Upper lobe of right lung (tissue), 1 donor: ENCODE measurements at regions not wholly inside any gene's neighbourhood (a gene's known extent, or its start where the extent isn't known, plus 50 kb on each side); places are given as distances from the start of the nearest gene placed in this dataset.

Source experiments
- ATAC-seq: fragments of 200-7000 bp; cut with Tn5 transposase; one replicate; pipeline ENCODE4 v1.9.1; 2020; ENCODE audit warnings: mild to moderate bottlenecking, moderate library complexity
- DNase-seq: peaks from one replicate; pipeline ENCODE4 v3.0.0-alpha.2; 2020
- H3K27ac ChIP-seq: fragments of 200-600 bp; one replicate; pipeline ENCODE4 v1.8.0; 2022
- H3K27me3 ChIP-seq: fragments of 200-600 bp; one replicate; pipeline ENCODE4 v1.8.0; 2022; ENCODE audit warnings: mild to moderate bottlenecking
- H3K36me3 ChIP-seq: fragments of 200-600 bp; one replicate; pipeline ENCODE4 v1.8.0; 2022
- H3K4me1 ChIP-seq: fragments of 200-600 bp; one replicate; pipeline ENCODE4 v1.8.0; 2022
- H3K4me3 ChIP-seq: fragments of 200-600 bp; one replicate; pipeline ENCODE4 v1.8.0; 2022; ENCODE audit warnings: mild to moderate bottlenecking
- H3K9me3 ChIP-seq: fragments of 200-600 bp; one replicate; pipeline ENCODE4 v1.8.0; 2022
- CTCF ChIP-seq: fragments of 200-600 bp; IDR thresholded peaks from one replicate; pipeline ENCODE4 v1.8.0; 2022; ENCODE audit warnings: antibody characterized with exemption
- intact Hi-C: fragments of 100-400 bp; cut with DNase I; formaldehyde crosslinking; loops from one replicate; pipeline ENCODE4 v1.11.0; 2022
- donor health status: DM: no; HTN: yes; CAD: no; lungs with severe emphysema.

DNA sequence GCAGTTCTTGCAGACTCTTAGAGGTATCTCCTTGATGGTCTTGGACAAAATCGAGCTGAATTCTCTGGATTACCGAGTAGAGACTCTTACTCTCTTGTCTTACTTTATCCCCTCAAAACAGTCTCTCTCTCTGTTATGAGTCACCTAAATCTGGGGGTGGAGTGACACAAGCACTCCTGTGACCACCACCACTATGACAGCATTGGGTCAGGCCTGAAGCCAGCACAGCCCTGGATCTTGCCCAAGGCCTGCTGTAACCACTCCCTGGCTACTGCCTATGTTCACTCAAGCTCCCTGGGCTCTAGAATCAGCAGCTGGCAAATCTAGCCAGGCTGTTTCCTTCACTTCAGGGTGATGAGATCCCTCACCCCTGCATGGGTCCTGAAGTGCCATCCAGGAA, 662.5 kb downstream of the LUZP2 start:
- no peak for ATAC-seq
- intact Hi-C loops: no loop called here

DNA sequence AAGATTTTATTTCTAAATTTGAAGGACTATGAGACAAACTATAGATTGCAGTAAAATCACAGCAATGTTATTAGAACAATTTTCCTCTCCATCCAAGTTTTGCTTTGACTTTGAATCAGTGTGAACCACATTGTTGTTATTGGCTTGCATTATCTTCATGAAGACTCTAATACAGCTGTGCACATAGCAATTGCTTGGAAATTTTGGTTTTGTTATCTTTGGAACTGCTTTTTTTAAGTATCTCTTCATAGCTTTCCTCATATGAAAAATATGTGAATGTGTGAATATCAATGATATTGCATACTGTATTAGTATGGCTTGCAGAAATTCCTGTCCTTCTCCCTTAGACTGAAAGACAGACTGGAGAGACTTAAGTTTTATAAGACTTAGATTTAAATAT, 666.6 kb downstream of the LUZP2 start:
- H3K4me1 ChIP-seq: no peaks in the 10 kb centered on the region
- DNase-seq (no peak), ATAC-seq (no peak)
- TF ChIP-seq CTCF: no peak
- no peaks in the 10 kb centered on the region for H3K36me3 ChIP-seq
- H3K4me3 ChIP-seq: no peak overlapping the region
- no peaks in the 10 kb centered on the region for H3K9me3 ChIP-seq
- no peak overlapping the region for H3K27ac ChIP-seq
- intact Hi-C loops: no loop called here
- H3K27me3 ChIP-seq: no peaks in the 10 kb centered on the region

More for the DNA sequence above, 662.5 kb downstream of the LUZP2 start:
- H3K27ac ChIP-seq: no peak overlapping the region
- no peaks in the 10 kb centered on the region for H3K27me3 ChIP-seq
- H3K4me3 ChIP-seq: no peak overlapping the region
- H3K36me3 ChIP-seq: no peaks in the 10 kb centered on the region
- no peak for TF ChIP-seq CTCF
- DNase-seq: no peak
- no peaks in the 10 kb centered on the region for H3K9me3 ChIP-seq
- H3K4me1 ChIP-seq: no peaks in the 10 kb centered on the region

- Histone ChIP-seq H3K9me3 (no peaks in the 10 kb centered on the region), H3K4me1 (no peaks in the 10 kb centered on the region), H3K27me3 (no peaks in the 10 kb centered on the region), H3K4me3 (no peak overlapping the region), H3K36me3 (no peaks in the 10 kb centered on the region), H3K27ac (no peak overlapping the region)
- no peak for TF ChIP-seq CTCF
- intact Hi-C loops: no loop called here
- DNase-seq: no peak
- no peak for ATAC-seq
Observed at GRCh38 chr11:25180187-25180586, 683.3 kb downstream of the LUZP2 start.

GRCh38 chr11:25183411-25183810, 686.6 kb downstream of the LUZP2 start:
- no peak overlapping the region for H3K27ac ChIP-seq
- DNase-seq (no peak), ATAC-seq (no peak)
- H3K36me3 ChIP-seq: no peaks in the 10 kb centered on the region
- no peaks in the 10 kb centered on the region for H3K27me3 ChIP-seq
- no peaks in the 10 kb centered on the region for H3K9me3 ChIP-seq
- intact Hi-C loops: no loop called here
- no peak for TF ChIP-seq CTCF
- H3K4me3 ChIP-seq: no peak overlapping the region
- no peaks in the 10 kb centered on the region for H3K4me1 ChIP-seq

GRCh38 chr11:25197515-25197914, 700.7 kb downstream of the LUZP2 start:
- intact Hi-C loops: no loop called here
- no peaks in the 10 kb centered on the region for H3K36me3 ChIP-seq
- TF ChIP-seq CTCF: no peak

DNA sequence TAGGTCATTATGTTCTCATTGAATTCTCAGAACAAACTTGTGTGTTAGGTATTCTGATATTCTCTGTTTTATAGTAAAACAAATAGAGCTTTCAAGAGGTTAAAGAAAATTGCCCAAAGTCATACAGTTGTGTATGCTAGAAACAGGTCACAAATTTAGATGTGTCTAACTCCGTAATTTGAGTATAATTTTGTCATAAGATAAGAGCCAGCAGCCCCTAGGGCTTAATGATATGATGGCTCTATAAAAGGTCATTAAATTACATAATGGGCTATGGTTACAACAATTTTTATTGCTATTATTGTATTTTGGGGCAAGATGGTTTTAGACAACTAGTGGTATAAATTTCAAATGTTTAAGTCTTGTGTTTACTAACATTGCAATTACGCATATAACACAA, 701.9 kb downstream of the LUZP2 start:
- no peak overlapping the region for H3K27ac ChIP-seq
- ATAC-seq (no peak), DNase-seq (no peak)
- H3K4me1 ChIP-seq: no peaks in the 10 kb centered on the region
- no peaks in the 10 kb centered on the region for H3K9me3 ChIP-seq
- no peaks in the 10 kb centered on the region for H3K27me3 ChIP-seq
- no peak overlapping the region for H3K4me3 ChIP-seq
- intact Hi-C loops: no loop called here
- TF ChIP-seq CTCF: no peak
- H3K36me3 ChIP-seq: no peaks in the 10 kb centered on the region

More at GRCh38 chr11:25197515-25197914, 700.7 kb downstream of the LUZP2 start:
- no peaks in the 10 kb centered on the region for H3K4me1 ChIP-seq
- no peak for DNase-seq
- H3K9me3 ChIP-seq: no peaks in the 10 kb centered on the region
- no peak for ATAC-seq
- no peak overlapping the region for H3K4me3 ChIP-seq
- H3K27me3 ChIP-seq: no peaks in the 10 kb centered on the region
- no peak overlapping the region for H3K27ac ChIP-seq
